LNCAP (cell line): ENCODE measurements at regions not wholly inside any gene's neighbourhood (a gene's known extent, or its start where the extent isn't known, plus 50 kb on each side); places are given as distances from the start of the nearest gene placed in this dataset.

ENCODE experiments used
- CTCF ChIP-seq: fragments of 450-650 bp; IDR thresholded peaks from 2 replicates; pipeline ENCODE4 v1.5.1; 2017; ENCODE audit warnings: mild to moderate bottlenecking

- TF ChIP-seq CTCF, result no peak
Measured at GRCh38 chr5:155631116-155631515, 617.6 kb downstream of the KIF4B start.

- TF ChIP-seq CTCF, result no peak
Measured at GRCh38 chr5:155633338-155633957, 619.9 kb downstream of the KIF4B start.

GRCh38 chr5:155649666-155650065 is 636.1 kb downstream of the KIF4B start:
- TF ChIP-seq CTCF, result no peak

GRCh38 chr5:155655569-155655968 is 642.0 kb downstream of the KIF4B start:
- TF ChIP-seq CTCF, result no peak

- no peak for TF ChIP-seq CTCF
Measured at GRCh38 chr5:155661859-155662258, 648.3 kb downstream of the KIF4B start.

- no peak for TF ChIP-seq CTCF
Measured at GRCh38 chr5:155665361-155665760, 651.8 kb downstream of the KIF4B start.

- TF ChIP-seq CTCF, result no peak
Measured at GRCh38 chr5:155676967-155677366, 650.0 kb upstream of the SGCD start.

- TF ChIP-seq CTCF, result no peak
Measured at GRCh38 chr5:155678371-155678770, 648.6 kb upstream of the SGCD start.
